Hematopoietic multipotent progenitor cell treated with erythropoietin and hydrocortisone succinate and interleukin-3 and kit ligand, for 15 days (in vitro differentiated cells): ENCODE measurements at regions not wholly inside any gene's neighbourhood (a gene's known extent, or its start where the extent isn't known, plus 50 kb on each side); places are given as distances from the start of the nearest gene placed in this dataset.
"Not testable (repeated sequence)": the region's sequence is repeated elsewhere in the genome, so short reads cannot be mapped to it uniquely, and the experiment has no call there.

Source experiments
- DNase-seq: peaks from one replicate; pipeline ENCODE4 v3.0.0-alpha.2; 2015; ENCODE audit warnings: low spot score

DNA sequence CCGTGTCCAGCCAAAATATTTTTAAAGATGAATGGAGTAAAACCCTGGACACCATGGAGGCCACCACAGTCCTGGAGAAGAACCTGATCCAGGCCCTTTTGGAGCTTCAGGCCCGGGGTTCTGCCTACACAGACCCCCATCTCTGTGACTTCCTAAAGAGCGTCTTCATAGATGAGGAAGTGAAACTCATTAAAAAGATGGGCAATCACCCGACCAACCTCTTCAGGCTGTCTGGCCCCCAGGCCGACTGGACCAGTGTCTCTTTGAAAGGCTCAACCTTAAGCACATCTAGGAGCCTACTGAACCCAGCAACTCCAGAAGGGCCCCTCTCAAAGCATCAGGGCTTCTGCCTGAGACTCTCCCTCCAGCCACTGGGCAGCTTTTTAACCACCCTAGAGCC lies 107.9 kb upstream of the FAM174B start:
- DNase-seq, result no peak

DNA sequence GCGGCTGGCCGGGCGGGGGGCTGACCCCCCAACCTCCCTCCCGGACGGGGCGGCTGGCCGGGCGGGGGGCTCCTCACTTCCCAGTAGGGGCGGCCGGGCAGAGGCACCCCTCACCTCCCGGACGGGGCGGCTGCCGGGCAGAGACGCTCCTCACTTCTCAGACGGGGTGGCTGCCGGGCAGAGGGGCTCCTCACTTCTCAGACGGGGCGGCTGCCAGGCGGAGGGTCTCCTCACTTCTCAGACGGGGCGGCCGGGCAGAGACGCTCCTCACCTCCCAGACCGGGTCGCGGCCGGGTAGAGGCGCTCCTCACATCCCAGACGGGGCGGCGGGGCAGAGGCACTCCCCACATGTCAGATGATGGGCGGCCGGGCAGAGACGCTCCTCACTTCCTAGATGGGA lies 112.6 kb upstream of the FAM174B start:
- not testable (repeated sequence) for DNase-seq

DNA sequence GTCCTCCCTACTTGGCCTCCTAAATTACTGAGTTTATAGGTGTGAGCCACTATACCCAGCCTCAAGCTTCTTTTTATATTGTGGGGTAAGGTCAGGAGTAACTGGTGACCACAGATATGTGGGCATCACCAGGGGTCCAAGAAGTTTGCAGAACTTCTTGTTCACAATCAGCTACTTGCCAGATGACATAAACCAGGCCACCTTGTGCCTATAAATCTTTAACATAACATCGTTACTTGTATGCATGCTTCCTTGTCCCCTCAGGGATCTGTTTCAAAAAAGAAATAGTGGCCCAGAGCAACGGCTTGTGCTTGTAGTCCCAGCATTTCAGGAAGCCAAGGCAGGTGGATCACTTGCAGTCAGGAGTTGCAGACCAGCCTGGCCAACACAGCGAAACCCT lies 115.1 kb upstream of the FAM174B start:
- DNase-seq, result no peak

DNA sequence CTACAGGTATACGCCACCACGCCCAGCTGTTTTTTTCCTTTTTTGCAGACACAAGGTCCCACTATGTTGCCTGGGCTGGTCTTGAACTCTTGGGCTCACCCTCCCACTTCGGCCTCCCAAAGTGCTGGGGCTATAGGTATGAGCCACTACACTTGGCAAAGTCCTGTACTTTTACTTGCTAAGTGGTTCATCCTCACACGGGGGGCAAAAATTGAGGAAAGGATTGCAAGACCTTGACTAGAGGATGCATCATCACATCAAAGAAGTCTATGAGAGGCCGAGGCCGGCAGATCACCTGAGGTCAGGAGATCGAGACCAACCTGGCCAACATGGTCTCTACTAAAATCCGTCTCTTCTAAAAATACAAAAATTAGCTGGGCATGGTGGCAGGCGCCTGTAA lies 116.5 kb upstream of the FAM174B start:
- no peak for DNase-seq

DNA sequence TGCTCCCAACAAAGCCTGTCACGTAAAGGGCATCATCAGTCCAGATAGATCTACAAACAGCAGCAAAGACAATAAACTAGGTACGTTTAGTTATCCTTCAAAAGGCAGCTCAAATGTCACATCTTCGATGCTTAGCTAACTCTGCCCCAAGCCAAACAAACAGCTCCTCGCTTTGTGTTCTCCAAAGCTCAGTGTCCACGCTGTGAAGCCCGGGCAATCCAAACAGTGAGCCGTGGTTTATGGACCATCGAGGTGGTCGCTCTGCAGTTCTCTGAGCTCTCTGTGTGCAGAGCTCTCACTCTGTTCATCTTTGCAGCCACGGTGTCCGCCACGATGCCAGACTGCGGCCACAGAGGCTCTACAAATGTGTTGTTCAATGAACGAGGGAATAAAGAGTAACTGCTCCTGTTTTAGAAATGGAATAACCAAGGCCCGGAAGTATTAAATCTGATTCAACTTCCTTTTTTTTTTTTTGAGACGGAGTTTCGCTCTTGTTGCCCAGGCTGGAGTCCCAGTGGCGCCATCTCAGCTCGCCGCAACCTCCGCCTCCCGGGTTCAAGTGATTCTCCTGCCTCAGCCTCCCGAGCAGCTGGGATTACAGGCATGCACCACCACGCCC lies 117.2 kb upstream of the FAM174B start:
- DNase-seq, result no peak

DNA sequence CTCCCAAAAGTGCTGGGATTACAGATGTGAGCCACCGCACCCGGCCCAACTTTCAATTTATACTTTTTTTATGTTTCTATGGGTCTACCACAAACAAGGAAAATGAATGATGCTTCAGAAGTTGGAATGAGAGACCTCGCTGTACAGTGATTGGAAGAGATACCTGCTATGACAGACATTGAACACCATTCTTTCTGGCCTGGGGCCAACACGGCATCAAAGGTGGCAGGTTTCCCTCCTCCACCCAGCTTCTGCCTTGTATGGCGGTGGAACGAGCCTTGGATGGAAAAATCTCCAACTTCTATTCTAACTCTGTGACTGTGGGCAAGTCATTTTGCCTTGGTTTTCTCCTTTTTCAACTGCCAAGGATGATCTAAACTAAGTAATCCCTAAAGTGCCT lies 117.8 kb upstream of the FAM174B start:
- DNase-seq, result no peak

DNA sequence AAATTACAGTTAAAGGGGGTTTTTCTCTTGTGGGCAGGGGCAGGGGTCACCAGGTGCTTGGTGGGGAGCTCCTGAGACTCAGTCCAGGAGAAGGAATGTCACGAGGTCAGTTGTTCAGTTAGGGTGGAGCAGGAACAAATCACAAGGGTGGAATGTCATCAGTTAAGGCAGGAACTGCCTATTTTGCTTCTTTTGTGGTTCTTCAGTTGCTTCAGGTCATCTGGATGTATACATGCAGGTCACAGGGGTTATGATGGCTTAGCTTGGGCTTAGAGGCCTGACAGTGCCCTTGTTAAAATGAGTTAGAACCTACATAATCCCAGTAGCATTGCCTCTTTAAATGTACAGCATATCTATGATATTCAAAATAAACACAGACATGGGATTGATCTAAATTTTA lies 120.2 kb upstream of the CHD2 start:
- DNase-seq, result no peak

DNA sequence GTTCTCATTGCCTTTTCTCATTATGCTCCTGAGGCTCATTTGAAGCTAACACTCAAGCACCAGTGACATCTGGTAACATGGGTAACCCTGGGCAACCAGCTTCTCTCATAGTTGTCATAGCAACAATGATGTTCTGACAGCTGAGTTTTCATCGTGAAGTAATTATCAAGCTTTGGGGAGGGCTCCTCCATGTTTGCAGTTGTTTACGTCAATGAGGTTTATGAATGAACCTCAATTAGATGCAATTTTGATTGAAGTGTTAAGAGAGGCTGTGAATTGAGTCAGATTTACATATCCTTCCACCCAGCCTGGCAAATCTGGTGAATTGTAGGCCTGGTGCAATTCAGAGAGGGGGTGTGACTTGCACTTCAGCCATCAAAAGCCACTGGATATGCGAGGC lies 119.3 kb upstream of the CHD2 start:
- DNase-seq, result no peak

DNA sequence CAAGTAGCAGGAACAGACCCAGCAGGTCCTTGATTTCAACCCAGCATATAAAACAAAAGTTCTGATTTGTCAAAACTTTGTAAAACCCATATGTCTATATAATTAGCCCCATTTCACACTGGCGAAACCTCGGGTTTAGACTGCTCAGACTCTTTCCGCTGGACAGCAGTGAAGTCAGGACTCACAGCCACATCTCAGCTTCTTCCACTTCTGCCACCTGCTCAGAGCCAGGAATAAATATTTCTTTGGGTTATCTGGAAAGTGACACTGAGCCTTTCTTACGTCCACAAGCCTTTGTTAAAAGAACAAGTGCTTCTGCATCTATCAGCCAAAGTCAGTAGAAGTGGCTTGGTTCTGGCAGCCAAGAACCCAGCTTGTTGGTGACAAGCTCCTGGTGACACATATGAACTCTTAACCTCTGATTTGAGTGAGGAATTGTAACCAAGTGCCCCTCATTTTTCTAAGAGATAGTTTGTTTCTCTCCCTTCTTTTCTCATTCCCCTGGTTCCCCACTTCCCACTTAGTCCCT lies 118.1 kb upstream of the CHD2 start:
- no peak for DNase-seq

DNA sequence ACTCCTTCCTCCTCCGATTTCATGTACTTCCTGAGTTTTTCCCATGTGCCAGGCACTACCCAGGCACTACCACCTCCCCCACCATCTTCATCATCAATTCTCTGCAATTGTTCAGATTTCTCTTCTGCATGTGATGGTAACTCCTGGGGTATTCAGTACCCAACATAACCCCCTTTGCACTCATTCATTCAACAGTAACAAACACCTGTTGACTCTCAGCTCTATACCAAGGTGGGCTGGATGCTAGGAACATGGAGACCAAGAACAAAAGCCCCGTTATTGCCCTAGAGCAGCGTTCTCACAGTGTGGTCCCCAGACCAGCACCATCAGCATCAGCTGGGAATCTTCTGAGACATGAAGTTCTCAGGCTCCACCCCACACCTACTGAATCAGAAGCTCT lies 113.0 kb upstream of the CHD2 start:
- DNase-seq, result no peak

DNA sequence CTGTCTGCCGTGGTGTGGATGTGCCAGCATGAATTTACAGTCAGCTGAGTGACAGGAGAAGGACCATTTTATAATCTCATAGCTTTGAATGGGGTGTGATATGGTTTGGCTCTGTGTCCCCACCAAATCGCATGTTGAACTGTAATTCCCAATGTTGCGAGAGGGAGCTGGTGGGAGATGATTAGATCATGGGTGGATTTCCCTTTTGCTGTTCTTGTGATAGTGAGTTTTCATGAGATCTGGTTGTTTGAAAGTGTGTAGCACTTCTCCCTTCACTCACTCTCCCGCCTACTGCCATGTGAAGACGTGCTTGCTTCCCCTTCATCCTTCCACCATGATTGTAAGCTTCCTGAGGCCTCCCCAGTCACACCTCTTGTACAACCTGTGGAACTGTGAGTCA lies 111.9 kb upstream of the CHD2 start:
- no peak for DNase-seq

DNA sequence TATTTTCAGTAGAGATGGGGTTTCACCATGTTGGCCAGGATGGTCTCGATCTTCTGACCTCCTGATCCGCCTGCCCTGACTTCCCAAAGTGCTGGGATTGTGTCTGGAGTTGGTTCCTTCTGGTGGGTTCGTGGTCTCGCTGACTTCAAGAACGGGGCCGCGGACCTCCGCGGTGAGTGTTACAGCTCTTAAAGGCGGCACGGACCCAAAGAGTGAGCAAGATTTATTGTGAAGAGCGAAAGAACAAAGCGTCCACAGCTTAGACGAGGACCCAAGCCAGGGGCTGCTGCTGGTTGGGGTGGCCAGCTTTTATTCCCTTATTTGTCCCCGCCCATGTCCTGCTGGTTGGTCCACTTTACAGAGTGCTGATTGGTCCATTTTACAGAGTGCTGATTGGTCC lies 111.3 kb upstream of the CHD2 start:
- DNase-seq, result not testable (repeated sequence)

DNA sequence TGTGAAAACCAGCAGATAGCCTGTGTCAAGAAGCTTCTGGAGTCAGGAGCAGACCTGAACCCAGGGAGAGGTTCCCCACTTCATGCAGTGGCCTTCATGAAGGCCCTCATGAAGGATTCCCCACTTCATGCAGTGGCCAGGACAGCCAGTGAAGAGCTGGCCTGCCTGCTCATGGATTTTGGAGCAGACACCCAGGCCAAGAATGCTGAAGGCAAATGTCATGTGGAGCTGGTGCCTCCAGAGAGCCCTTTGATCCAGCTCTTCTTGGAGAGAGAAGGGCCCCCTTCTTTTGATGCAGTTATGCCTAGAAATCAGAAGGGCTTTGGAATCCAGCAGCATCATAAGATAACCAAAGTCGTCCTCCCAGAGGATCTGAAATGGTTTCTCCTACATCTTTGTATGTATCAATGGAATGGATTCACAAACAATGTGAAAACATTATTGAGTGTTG lies 103.9 kb upstream of the CHD2 start:
- no peak for DNase-seq

DNA sequence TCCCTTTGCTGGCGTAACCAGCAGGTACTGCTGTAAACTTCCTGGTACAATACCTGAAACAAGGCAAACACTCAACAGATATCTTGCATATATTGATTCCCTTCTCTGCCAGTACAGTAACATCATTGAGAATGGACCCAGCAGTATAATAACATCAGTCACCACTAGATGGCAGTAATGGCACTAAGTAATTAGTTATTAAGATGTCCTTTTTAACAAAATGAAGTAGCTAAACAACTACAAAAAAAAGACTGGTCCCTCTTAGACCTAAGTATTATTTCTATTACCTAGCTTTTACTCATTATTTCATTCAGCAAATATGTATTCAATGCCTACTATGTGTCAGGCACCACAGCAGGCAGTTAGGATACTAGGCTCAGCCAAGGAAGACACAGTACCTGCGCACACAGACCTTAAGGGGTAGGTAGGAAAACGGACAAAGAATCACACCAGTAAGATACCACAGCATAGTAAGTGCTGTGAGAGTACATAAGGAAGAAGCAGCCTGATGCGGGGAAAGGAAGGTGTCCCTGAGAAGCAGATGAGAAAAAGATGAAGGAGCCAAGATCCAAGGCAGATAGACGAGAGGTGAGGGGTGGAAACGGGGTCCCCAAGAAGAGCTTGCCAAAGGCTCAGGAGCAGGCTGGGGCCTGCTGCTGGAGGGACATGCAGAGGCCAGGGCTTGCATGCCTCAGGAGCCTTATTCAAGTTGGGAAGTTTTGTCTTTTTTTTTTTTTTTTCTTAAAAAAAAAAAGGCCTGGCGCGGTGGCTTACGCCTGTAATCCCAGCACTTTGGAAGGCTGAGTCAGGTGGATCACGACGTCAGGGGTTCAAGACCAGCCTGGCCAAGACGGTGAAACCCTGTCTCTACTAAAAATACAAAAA lies 102.7 kb upstream of the CHD2 start:
- peak; percentile 91 for DNase-seq

DNA sequence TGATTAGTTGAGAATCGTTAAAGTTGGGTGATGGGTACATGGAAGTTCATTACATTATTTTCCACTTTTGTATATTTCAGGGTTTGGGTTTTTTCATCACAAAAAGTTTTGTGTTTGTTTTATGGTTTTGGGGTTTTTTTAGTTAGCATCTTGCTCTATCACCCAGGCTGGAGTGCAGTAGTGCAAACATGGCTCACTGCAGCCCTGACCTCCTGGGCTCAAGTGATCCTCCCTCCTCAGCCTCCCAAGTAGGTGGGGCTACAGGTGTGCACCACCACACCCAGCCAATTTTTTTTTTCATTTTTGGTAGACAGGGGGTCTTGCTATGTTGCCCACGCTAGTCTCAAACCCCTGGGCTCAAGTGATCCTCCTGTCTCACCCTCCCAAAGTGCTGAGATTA lies 100.1 kb upstream of the CHD2 start:
- DNase-seq, result no peak

DNA sequence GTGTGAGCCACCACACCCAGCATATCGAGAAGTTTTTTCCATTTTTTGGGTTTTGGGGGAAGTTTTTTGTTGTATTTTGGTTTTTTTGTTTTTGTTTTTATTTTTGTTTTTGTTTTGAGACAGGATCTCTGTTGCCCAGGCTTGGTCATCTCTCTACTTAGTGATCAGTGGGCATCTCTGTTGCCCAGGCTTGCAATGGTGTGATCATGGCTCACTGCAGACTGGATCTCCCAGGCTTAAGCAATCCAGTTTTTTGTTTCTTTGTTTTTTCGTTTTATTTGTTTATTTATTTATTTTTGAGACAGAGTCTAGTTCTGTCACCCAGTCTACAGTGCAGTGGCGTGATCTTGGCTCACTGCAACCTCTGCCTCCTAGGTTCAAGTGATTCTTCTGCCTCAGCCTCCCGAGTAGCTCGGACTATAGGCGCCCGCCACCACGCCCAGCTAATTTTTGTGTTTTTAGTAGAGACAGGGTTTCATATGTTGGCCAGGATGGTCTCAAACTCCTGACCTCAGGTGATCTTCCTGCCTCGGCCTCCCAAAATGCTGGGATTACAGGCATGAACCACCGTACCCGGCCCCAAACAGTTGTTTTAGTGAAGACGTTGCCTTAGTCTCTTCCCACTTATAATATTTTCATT lies 99.6 kb upstream of the CHD2 start:
- DNase-seq, result not testable (repeated sequence)

DNA sequence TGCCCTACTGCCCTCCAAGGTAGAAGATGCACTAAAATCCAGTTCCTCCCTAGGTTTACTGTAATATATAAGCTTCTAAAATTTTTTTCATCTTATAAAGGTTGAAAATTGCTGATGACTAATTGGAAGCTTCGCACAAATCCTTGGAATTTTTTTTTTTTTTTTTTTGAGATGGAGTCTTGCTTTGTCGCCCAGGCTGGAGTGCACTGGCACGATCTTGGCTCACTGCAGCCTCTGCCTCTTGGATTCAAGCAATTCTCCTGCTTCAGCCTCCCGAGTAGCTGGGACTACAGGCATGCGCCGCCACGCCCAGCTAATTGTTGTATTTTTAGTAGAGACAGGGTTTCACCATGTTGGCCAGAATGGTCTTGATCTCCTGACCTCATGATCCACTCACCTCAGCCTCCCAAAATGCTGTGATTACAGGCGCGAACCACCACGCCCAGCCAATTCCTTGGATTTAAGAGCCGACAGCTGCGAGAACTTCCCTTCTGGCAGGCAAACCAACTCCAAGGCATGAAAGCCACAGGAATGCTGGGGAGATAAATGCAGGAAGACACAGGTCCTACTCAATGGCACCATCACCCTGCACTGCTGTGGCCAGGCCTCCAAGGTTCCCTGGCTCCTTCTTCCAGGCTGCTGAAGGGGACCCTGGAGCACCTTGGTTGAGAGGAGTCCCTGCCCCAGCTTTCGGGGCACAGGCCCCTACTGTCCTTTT lies 98.9 kb upstream of the CHD2 start:
- DNase-seq, result not testable (repeated sequence)

DNA sequence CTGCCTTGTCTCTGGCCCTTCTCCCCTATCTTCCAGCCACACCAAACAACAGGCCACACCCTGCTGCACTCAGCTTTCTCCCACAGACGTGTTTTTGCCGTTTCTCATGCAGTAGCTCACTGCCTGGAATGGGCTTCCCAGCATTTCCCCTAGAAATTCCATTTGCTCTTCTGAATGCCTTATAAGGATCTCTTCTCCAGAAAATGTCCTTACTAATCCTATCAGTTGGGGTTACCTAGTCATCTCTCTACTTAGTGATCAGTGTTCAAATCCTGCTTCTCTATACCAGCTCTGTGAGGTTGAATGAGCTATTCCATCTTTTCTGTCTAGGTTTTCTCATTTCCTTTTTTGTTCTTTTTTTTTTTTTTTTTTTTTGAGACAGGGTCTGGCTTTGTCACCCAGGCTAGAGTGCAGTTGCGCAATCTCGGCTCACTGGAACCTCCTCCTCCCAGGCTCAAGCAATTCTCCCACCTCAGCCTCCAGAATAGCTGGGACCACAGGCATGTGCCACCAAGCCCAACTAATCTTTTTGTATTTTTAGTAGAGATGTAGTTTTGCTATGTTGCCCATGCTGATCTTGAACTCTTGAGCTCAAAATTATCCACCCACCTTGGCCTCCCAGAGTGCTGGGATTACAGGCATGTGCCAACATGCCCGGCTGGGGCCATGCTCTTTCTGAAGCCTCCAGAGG lies 98.2 kb upstream of the CHD2 start:
- peak; percentile 48 for DNase-seq

DNA sequence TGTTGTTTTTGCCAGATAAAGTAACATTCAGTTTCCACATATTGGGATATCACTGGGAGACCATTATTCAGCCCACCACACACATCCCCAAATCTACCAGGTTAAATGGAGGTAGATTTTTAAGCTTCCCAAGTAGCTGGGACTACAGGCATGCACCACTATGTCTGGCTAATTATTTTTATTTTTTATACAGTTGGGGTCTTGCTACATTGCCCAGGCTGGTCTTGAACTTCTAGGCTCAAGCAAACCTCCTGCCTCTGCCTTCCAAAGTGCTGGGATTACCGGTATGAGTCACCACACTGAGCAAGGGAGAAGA lies 96.6 kb upstream of the CHD2 start:
- no peak for DNase-seq

DNA sequence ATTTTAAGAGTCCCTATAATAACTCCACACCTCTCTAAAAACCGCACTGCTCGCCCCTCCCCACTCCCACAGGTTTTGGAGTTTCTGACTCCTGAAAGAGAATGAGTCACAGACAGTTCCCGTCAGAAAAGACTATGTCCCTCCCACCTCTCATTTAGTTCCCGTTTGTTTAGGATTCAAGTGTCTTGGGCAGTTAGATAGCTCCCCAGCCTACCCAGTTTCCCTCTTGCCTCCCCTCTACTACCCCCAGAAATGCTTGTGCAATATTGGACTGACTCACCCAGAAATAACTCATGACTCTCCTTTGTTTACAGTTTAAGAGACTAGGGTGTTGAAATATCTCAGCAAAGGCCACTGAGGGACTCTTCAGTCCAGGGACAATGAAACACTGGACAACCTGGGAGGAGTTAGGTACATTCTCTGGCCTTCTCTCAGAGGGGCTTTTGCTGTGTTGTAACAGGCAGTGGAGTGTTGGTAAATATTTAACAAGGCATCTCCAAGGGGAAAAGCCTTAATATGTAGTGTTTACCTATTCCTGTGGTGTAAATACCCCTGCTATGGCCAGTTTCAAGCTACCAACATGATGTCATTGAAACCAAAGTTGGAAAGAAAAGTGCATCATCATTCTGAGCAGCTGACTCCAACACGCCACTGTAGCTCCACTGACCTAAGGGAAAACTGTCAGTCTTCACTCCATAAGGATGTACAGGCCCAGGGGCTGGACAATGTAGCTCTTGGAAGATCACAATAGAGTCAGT lies 96.1 kb upstream of the CHD2 start:
- DNase-seq, result peak; percentile 53

DNA sequence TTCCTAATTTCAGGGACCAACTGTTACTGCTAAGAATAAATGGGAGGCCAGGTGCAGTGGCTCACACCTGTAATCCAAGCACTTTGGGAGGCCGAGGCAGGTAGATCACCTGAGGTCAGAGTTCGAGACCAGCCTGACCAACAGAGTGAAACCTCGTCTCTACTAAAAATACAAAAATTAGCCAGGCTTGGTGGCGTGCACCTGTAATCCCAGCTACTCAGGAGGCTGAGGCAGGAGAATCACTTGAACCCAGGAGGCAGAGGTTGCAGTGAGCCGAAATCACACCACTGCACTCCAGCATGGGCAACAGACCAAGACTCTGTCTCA lies 95.6 kb upstream of the CHD2 start:
- DNase-seq, result not testable (repeated sequence)
